HG03095 (cell line): ENCODE measurements at regions not wholly inside any gene's neighbourhood (a gene's known extent, or its start where the extent isn't known, plus 50 kb on each side); places are given as distances from the start of the nearest gene placed in this dataset.

Experiments
- ATAC-seq: cut with Tn5 transposase; IDR thresholded peaks from one replicate; pipeline ENCODE4 v1.9.1; 2021; ENCODE audit warnings: moderate library complexity; ENCODE audit not compliant: unreplicated experiment

DNA sequence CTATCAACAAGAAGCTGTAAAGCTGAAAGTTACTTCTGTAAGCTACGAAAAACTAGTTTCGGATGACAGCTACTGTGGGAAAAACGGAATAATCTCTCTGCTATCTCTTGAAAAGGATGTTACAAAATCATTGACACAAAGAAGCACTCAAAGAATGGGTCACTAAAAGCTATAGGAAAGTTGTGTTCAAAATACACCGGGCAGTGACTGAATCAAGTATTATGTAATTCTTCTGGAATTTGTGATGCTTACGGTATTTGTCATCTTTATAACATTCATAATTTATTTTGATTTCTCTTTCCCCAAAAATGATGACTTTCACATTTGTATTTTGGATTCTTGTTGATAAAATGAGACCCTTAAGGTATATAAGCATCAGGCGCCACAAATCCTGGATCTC, 112.1 kb upstream of the KLF6 start:
- ATAC-seq = no peak

DNA sequence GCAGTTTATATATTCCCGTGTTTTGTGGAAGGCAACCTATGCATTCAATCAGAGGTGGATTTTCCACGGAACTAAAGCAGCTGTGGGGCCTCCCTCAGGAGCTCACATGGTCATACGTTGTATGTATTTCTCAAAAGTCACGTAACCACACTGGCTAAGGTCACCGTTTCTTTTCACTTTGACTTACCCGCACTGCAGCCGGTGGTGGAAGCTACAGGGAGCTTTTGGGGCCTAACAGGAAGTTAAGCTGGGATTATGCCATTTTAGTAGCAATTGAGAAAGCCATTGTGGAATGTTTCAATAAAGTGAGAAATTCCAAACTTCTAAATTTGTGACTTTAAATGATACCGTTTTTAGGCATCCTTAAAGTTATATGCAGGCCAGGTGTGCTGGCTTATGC, 111.2 kb upstream of the KLF6 start:
- ATAC-seq = no peak

DNA sequence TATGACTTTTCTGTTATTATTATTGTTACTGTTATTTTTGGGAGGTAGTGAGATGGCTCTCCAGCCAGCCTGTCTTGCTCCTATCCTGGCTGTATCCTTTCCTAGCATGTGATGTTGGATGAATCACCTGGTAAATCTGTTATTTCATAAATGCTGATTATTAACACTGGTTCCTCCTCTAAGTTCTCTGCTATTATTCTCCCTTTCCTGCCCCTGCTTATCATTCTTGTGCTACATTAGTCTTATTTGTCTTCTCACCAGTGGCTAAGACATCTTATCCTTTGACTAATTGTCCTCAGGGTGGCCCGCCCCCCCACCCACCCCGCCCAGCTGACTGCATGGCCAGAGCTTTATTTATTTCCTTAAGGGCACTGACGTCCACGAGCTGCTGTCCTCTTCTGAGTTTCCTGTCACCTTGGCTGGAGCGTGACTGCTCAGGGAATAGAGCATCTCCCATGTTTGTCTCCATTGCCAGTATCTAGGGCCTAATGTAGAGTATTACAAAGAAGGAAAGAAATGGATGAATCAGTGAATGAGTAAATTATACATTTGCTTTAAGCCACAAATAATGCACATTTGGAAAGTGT, 110.1 kb upstream of the KLF6 start:
- ATAC-seq = no peak

DNA sequence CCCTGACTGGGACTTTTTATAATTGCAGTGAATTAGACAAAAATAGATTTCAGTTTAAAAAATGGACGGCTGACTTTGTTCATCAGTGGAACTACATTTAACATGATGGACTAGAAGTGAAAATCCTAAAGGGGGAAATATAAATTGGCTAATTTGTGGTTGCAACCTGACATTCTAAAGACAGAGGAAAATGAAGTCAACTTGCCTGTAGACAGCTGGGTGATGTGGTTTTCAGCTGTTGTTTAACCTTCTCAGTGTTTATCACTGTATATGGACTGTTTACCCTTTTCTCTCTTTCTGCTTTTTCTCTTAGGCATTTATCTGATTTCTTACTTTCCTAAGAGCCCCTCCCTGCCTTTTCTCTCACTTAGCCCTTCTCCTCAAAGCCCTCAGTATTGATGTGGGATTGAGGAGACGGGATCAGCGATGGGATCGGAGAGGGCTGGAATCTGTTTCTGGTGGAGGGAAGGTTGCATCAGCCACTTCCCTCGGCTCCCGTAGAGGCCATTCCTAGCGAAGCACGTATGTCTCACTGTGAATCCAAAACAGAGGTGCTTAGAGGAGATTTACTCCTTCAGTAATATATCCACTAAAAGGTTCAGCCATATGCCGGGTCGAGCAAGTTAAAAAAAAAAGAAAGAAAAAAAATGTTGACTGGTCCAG, 109.0 kb upstream of the KLF6 start:
- ATAC-seq = no peak

DNA sequence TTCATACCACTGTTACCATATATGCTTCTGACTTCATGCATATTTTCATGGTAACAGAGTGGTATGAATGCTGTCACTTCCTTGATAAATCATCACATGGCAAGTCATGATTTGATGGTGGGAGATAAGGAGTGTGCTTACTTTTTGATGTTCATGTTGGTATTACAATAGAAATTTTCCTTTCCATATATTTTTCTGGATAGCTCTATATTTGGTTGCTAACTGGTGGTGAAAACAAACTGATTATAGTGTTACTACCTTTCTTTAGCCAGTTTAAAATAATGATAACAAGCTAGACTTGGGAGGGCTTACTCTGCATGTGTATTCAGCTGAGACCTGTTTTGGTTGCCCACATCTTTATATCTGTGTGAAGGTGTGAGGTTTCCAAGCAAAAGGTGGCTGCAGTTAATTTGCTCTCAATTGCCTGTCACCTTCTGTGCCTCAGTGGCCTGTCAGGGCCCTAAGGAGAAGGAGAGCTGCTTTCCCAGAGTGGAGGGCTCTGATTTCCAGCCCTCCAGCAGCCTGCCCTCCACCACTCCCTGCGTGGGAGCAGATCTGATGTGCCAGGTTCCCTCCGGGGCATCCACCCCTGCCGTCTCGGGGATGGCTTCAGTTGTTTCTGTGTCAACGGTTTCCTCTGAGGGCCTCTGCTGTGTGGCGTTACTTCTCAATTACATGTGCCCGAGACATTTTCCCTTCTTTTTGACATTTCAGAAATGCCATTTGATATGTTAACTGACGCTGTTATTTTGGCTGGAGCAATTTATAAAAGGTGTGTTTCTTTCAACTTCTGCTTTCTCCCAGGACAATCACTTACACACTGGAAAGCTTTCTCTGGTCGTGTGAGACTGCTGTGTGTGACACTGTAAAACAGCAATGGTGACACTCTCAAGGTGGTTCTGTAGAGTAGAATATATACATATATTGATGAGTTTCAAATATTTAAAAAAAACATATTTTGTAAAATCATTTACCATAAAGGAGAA, 107.7 kb upstream of the KLF6 start:
- no peak for ATAC-seq

DNA sequence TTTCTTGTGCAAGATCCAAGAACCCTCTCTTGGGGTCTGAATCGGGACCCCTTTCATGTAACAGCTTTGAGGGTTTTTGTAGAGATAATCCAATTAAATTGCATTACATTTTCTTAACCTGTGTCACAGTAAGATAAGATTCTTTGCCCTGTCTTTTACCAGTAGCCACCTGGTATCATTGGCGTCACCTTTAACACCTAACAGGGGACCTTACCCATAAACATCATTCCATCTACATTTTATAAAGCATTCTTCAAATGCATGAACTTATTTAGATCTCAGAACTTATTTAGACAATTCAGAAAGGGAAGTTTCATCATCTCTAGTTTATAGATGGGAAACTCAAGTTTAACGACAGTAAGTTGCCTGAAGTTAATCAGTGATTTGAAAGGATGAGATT, 106.4 kb upstream of the KLF6 start:
- no peak for ATAC-seq

DNA sequence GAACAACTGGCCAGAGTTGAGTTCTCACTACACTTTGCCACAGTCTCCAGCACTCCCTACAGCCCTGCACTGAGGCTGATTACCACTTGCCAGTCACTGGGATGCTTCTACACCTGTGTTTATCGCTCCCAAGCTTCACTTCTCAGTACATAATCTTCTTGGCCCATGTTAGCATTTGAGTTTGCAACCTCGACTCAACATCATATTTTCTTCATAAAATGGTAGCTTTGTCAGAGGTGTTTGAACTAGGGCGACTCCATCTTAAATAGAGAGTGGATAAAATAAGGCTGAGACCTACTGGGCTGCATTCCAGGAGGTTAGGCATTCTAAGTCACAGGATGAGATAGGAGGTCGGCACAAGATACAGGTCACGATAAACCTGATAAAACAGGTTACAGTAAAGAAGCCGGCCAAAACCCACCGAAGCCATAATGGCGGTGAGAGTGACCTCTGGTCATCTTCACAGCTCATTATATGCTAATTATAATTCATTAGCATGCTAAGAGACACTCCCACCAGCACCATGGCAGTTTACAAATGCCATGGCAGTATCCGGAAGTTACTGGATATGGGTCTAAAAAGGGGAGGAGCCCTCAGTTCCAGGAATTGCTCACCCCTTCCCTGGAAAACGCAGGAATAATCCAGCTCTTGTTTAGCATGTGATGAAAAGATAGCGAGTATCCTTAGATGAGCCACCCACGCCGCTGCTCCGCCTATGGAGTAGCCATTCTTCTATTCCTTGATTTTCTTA, 105.8 kb upstream of the KLF6 start:
- ATAC-seq = no peak

DNA sequence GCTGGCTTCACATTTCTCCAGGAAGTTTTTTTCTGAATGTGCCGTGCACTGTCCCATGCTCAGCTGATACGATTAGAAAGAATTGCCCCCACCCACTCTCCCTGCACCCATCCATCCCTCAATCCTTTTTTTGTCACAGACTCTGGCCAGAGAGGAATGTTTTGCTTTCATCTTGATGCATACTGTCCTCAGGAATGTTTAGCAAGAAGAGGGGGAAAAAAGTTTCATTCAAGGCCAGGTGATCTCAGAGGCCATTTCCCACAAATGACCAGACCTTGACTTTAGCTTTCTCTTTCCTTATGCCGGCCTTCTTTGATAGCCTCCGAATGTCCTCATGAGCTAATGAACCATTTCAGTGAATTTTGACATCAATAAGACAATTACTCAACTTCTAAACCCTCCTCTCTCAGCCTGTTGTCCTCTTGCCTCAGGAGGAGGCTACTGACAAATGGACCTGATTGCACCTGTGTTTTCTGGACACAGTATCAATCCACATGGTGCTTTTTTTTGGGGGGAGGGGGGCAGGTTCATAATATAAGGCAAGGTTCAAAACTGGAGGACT, 105.0 kb upstream of the KLF6 start:
- no peak for ATAC-seq

DNA sequence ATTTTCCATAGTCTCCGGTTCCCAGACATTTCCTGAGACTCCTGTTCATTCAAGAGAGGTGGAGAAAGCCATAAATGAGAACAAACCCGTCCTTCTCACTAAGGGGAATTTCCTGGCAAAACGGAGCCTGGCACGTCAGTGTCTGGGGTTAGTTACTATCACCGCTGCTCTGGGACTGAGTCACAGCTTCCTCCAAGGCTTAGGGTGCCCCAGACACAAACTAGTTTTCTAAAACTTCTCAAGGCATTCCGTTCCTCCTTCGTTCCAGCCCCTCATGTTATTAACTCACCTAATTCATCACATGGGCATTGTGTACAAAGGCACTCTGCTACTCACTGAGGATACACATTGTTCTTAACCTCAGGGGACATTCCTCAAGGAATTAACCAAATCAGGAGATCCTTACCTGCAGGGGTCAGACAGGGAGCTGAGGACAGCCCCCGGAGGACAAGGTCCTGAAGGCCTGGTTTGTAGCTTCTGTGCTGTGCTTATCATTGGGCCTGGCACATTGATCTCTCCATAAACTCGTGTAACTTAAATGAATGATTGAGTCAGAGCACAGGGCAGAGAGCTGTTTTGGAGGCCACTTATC, 103.0 kb upstream of the KLF6 start:
- ATAC-seq = peak; percentile 72

DNA sequence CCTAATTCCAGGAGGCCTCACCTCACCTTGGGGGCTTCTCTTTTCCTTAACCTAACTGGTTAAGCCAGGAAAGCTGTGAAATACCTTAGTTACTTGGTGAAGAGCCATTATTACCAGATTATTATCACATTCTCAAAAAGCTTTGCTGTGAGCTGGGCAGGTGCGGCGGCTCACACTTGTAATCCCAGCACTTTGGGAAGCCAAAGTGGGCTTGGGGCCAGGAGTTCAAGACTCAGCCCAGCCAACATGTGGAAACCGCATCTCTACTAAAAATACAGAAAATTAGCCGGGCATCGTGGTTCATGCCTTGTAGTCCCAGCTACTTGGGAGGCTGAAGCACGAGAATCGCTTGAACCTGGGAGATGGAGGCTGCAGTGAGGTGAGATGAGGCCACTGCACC, 102.4 kb upstream of the KLF6 start:
- ATAC-seq = no peak

DNA sequence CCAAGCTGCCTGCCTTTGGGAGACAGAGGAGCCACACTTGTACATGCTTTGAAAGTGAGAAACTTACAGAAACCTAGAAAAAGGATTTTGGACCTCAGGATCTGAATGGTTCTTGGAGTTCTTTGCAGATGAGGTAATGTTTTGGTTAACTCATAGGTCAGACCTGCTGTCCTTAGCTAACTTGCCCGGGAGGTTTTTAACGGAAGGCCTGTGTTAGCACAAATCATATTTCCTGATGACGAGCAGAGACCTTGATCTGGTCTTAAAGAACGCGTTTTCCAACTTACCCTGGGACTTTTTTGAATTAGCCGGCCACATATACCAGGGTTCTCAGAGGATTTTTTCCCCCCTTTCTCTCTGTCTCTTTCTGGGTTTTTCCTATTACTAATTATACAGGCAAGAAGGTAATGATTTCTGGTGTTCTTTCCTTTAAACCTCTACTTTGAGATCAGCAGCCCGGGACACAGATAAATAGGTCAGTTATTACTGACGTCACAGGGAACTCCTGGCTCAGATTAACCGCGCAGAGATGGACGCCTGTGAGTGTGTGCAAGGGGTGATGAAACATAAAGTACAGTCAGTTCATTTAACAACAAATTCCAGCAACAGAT, 101.7 kb upstream of the KLF6 start:
- ATAC-seq = no peak

DNA sequence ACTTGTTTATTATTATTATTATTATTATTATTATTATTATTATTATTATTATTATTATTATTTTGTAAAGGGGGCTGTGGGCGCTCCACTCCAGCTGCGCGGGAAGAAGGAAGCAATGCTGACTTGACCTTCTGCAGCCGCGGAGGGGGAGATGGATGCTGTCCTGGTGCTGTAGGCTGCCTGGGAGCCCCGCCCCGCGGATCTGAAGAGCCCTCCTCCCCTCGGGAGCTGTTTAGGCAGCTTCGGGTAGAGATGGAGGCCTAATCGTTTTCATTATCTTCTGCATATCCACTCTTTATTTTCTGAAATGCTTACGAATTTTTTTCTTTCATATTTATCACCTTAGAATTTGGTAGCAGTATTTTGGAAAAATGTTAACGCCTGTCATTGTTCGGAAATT, 101.2 kb upstream of the KLF6 start:
- ATAC-seq = no peak

DNA sequence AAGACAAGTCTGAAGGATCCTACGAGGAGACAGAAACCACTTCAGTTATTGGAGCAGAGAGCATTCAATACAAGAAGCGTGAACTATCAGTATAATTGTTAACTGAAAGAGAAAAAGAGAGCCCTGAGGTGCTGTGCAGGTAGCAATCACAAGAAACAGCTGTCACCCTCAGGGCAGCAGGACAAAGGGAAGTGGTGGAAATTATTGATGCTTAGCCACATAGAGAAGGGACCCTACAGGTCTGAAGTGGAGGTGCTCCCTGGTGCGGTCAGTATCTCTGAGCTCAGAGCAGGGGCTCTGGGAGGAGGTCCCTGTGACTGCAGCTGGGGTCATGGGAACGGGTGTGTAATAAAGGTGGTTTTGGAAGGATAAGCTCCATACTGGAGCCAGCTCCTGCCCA, 97.8 kb upstream of the KLF6 start:
- ATAC-seq = no peak

DNA sequence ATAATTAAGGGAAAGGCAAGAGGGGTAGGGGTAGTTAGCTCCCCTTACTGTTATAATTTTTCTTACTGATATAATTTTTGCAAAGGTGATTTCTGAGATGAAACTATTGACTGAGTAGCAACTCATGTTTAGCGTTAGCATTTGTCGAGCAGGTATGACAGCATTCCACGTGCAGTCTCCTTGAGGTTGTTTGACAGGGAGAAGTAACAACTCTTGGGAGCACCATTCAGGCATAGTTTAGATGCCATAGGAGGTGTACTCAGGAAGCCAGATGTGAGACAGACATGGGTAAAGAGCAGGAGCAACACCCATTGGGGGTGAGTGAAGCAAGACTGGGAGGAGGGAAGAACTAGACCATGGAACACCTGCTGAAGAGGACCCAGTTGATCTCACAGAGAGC, 96.6 kb upstream of the KLF6 start:
- no peak for ATAC-seq

DNA sequence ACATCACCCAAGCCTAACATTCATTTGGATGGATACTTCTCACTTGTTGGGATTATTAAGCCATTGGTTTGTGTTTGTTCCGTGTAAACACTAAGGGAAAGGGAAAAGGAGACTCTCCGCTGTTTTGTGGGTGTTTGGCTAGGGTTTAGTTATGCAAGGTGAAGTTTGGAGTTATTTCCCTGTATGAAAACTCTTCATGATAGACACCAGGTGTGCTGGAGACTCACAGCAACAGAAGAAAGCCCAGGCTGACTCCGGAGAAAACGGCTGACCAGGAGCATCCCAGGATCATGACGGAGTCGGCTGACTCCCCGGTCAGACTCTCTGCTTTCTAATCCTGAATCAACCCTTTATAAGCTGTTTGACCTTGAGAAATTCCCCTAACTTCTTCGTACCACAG, 94.1 kb upstream of the KLF6 start:
- no peak for ATAC-seq

DNA sequence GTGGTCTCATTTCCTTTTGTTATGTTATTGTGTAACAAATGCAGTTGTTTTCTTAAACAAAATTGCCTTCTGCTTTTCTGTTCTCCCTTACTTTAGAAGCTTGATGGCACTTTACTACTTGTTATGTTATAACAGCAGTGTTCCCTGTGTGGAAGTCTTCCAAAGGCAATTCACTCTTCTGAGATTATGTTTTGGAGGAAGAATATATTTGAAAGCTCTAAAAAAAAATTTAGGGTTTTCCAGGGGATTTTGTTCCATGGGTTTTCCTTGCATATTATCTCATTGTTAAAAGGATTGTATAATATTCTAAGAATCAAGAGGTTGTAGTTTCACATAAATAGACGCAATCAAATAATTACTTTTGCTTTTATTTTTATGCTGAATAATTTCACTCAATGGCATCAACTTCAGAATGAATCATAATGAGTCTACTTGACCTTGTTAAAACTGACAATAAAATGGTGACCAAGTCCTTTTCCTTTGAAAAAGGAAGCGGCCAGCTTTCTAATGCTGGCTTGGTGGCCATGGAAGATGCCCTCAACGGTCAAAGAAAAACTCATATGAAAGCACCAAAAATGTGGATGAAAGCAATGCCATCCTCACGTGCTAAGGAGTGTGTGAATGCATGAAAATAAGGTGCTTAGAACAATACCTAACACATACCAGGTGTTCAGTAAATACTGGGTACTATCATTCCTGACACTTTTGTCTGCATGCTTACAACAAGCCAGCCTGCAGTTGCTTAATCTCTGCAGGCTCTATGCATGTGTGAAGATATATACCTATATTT, 92.4 kb upstream of the KLF6 start:
- ATAC-seq = no peak

DNA sequence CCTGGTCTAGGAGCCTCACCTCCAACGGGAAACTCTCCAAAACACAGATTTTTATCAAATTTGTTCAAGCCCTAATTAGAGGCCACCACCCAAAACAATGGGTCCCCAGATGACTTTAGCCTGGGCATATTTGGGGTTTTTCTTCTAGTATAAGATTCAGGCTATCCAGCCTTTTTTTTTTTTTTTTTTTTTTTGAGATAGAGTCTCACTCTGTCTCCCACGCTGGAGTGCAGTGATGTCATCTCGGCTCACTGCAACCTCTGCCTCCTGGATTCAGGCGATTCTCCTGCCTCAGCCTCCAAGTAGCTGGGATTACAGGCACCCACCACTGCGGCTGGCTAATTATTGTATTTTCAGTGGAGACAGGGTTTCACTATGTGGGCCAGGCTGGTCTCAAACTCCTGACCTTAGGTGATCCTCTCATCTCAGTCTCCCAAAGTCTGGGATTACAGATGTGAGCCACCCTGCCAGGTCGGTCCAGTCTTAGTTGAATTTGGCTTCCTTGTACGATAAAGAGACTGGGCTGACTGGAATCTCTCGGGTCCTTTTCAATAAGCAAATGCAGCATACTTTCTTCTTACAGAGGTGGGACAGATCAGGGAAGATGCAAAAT, 91.4 kb upstream of the KLF6 start:
- no peak for ATAC-seq

DNA sequence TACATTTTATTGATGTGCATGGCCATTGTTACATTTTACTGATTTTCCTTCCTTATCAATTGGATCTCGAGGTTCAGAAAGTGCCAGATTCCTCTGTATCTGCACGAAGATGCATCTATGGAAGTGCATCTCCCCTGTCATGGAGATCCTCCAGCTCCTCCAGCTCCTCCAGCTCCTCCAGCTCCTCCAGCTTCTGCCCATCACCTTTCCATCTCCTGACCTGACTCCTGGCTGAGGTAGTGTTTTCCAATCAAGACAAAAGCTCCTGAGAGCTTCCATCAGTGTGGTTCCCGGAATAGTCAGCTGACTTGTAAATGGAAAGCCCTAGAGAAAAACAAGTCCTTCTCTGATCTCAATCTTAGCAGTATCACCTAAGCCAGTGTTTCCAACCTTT, 90.8 kb upstream of the KLF6 start:
- ATAC-seq = no peak
